ENCODE measurements at regions not wholly inside any gene's neighbourhood (a gene's known extent, or its start where the extent isn't known, plus 50 kb on each side); places are given as distances from the start of the nearest gene placed in this dataset.
A peak's percentile ranks its signal among the peaks of the same experiment; 100 is the strongest.

DNA sequence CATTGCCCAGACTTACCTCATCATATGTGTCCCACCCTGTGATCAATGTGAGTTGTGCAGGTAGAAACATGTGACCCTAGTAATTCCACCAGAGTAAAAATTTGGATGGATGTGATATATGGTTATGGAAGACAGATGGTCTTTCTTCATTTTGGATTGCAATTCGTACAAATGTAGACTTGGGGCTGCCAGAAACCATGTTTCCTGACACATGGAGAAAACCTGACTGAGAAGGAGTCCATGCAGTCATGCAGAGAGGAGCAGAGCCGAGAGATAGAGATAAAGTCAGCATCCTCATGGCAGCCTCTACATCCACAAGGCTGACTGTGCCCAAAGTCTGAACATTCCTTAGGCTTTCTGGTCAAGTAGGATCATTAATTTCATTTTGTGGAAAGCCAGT, 678.1 kb upstream of the KIRREL3 start:
- H3K36me3 ChIP-seq (ENCODE audit: insufficient read depth, low read length): no peaks in the 10 kb centered on the region
- H2AFZ ChIP-seq (ENCODE audit: low read length): no peak overlapping the region
- H3K4me1 ChIP-seq (ENCODE audit: insufficient read depth, low read length, poor library complexity, severe bottlenecking): peaks cover 4% of the 10 kb centered on the region
- H3K79me2 ChIP-seq (ENCODE audit: insufficient read depth, low read length): no peaks in the 10 kb centered on the region
- H3K9me2 ChIP-seq (replicated peaks; ENCODE audit: low read depth, low read length): no peaks in the 10 kb centered on the region
- H3K4me2 ChIP-seq (ENCODE audit: low read depth, low read length, poor library complexity, severe bottlenecking): no peak overlapping the region
- H3F3A ChIP-seq (ENCODE audit: low read depth): no peaks in the 10 kb centered on the region
- no peak overlapping the region for H3K9ac ChIP-seq (ENCODE audit: low read depth, low read length, poor library complexity, severe bottlenecking)
- no peaks in the 10 kb centered on the region for H3K27me3 ChIP-seq (ENCODE audit: insufficient read depth, low read length, poor library complexity, severe bottlenecking)
- no peaks in the 10 kb centered on the region for H4K20me1 ChIP-seq (ENCODE audit: insufficient read depth, low read length, poor library complexity, severe bottlenecking)
- TF ChIP-seq CTCF (conservative IDR thresholded peaks at IDR 0.05; ENCODE audit: low read length) (no peak), EZH2phosphoT487 (IDR thresholded peaks at IDR 0.05; ENCODE audit: borderline replicate concordance) (no peak)
- H3K9me3 ChIP-seq (ENCODE audit: insufficient read depth, low read depth, low read length): no peaks in the 10 kb centered on the region
- H3K4me3 ChIP-seq (ENCODE audit: low read length, poor library complexity, severe bottlenecking): no peak overlapping the region

GRCh38 chr11:127677660-127678425, 677.3 kb upstream of the KIRREL3 start:
- Histone ChIP-seq H4K20me1 (ENCODE audit: insufficient read depth, low read length, poor library complexity, severe bottlenecking) (no peaks in the 10 kb centered on the region), H3K9me2 (replicated peaks; ENCODE audit: low read depth, low read length) (no peaks in the 10 kb centered on the region), H3K4me2 (ENCODE audit: low read depth, low read length, poor library complexity, severe bottlenecking) (no peak overlapping the region), H3K9ac (ENCODE audit: low read depth, low read length, poor library complexity, severe bottlenecking) (no peak overlapping the region), H3K4me1 (ENCODE audit: insufficient read depth, low read length, poor library complexity, severe bottlenecking) (peaks cover 4% of the 10 kb centered on the region), H3F3A (ENCODE audit: low read depth) (no peaks in the 10 kb centered on the region), H3K4me3 (ENCODE audit: low read length, poor library complexity, severe bottlenecking) (no peak overlapping the region), H3K9me3 (ENCODE audit: insufficient read depth, low read depth, low read length) (no peaks in the 10 kb centered on the region), H3K27me3 (ENCODE audit: insufficient read depth, low read length, poor library complexity, severe bottlenecking) (no peaks in the 10 kb centered on the region), H2AFZ (ENCODE audit: low read length) (no peak overlapping the region), H3K79me2 (ENCODE audit: insufficient read depth, low read length) (no peaks in the 10 kb centered on the region), H3K36me3 (ENCODE audit: insufficient read depth, low read length) (no peaks in the 10 kb centered on the region)
- no peak for TF ChIP-seq EZH2phosphoT487 (IDR thresholded peaks at IDR 0.05; ENCODE audit: borderline replicate concordance)

DNA sequence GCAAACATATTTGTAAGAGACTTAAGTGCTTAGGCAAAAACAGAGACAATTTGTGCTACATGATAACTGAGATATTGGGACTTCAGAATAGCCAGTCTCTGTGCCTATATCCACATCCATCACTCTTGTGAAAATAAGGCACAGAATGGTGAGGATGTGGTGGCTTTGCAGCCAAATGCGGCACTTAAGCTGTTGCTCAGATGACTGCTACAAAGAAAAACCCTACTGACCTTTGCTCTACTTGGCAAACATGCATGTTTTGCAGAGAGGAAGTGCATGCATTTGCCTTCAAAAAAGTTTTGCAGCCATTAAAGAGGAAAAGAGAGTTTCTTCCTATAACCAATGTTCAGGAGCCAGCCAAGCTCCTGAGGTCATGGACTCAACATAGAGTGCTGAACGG, 675.0 kb upstream of the KIRREL3 start:
- Histone ChIP-seq H3K27me3 (ENCODE audit: insufficient read depth, low read length, poor library complexity, severe bottlenecking) (no peaks in the 10 kb centered on the region), H3K9me3 (ENCODE audit: insufficient read depth, low read depth, low read length) (no peaks in the 10 kb centered on the region), H3F3A (ENCODE audit: low read depth) (no peaks in the 10 kb centered on the region), H3K9ac (ENCODE audit: low read depth, low read length, poor library complexity, severe bottlenecking) (no peak overlapping the region), H3K9me2 (replicated peaks; ENCODE audit: low read depth, low read length) (no peaks in the 10 kb centered on the region), H4K20me1 (ENCODE audit: insufficient read depth, low read length, poor library complexity, severe bottlenecking) (no peaks in the 10 kb centered on the region), H3K79me2 (ENCODE audit: insufficient read depth, low read length) (no peaks in the 10 kb centered on the region), H2AFZ (ENCODE audit: low read length) (0 out of 2 replicates have a peak overlapping the region, but pooled peaks have one; percentile 26), H3K4me2 (ENCODE audit: low read depth, low read length, poor library complexity, severe bottlenecking) (no peak overlapping the region), H3K4me1 (ENCODE audit: insufficient read depth, low read length, poor library complexity, severe bottlenecking) (peaks cover 4% of the 10 kb centered on the region), H3K4me3 (ENCODE audit: low read length, poor library complexity, severe bottlenecking) (no peak overlapping the region), H3K36me3 (ENCODE audit: insufficient read depth, low read length) (no peaks in the 10 kb centered on the region)
- TF ChIP-seq CTCF (conservative IDR thresholded peaks at IDR 0.05; ENCODE audit: low read length) (no peak), EZH2phosphoT487 (IDR thresholded peaks at IDR 0.05; ENCODE audit: borderline replicate concordance) (no peak)

DNA sequence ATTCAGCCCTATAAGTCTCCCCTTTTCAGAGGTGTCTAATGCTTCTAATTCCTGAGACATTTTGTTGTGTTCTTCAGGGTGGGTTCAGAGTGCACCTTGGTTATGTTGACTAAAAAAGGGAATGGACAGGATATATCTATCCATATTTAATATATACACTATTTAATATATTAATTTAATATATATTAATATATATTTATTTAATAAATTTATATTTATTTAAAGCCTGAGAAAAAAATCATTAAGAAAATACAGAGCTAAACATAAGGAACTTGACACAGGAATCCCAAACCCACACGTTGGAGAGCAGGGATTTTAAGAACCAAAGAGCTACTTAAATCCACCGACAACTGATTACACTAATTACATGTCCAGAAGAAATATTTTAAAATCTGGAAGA, 674.2 kb upstream of the KIRREL3 start:
- Histone ChIP-seq H3K4me2 (ENCODE audit: low read depth, low read length, poor library complexity, severe bottlenecking) (no peak overlapping the region), H3K4me1 (ENCODE audit: insufficient read depth, low read length, poor library complexity, severe bottlenecking) (peaks cover 4% of the 10 kb centered on the region), H3K9me2 (replicated peaks; ENCODE audit: low read depth, low read length) (no peaks in the 10 kb centered on the region), H3K27me3 (ENCODE audit: insufficient read depth, low read length, poor library complexity, severe bottlenecking) (no peaks in the 10 kb centered on the region), H3K4me3 (ENCODE audit: low read length, poor library complexity, severe bottlenecking) (no peak overlapping the region), H4K20me1 (ENCODE audit: insufficient read depth, low read length, poor library complexity, severe bottlenecking) (no peaks in the 10 kb centered on the region), H2AFZ (ENCODE audit: low read length) (no peak overlapping the region), H3F3A (ENCODE audit: low read depth) (no peaks in the 10 kb centered on the region), H3K9ac (ENCODE audit: low read depth, low read length, poor library complexity, severe bottlenecking) (no peak overlapping the region), H3K36me3 (ENCODE audit: insufficient read depth, low read length) (no peaks in the 10 kb centered on the region), H3K9me3 (ENCODE audit: insufficient read depth, low read depth, low read length) (no peaks in the 10 kb centered on the region), H3K79me2 (ENCODE audit: insufficient read depth, low read length) (no peaks in the 10 kb centered on the region)
- no peak for TF ChIP-seq EZH2phosphoT487 (IDR thresholded peaks at IDR 0.05; ENCODE audit: borderline replicate concordance)
- TF ChIP-seq CTCF (conservative IDR thresholded peaks at IDR 0.05; ENCODE audit: low read length): no peak
